Activated CD8-positive, alpha-beta memory T cell treated with anti-CD3 and anti-CD28 coated beads for 36 hours (primary cell): ENCODE measurements at regions not wholly inside any gene's neighbourhood (a gene's known extent, or its start where the extent isn't known, plus 50 kb on each side); places are given as distances from the start of the nearest gene placed in this dataset.

Experiments
- CTCF ChIA-PET: fragments of 350-600 bp; sonication (Branson Sonifier 250); formaldehyde crosslinking; loops from one replicate; lab custom pipeline; 2021; ENCODE audit warnings: antibody characterized with exemption; lab: Charles Lee
- POLR2A ChIA-PET: fragments of 350-600 bp; sonication (Branson Sonifier 250); formaldehyde crosslinking; loops from one replicate; lab custom pipeline; 2021; ENCODE audit warnings: antibody characterized with exemption; lab: Charles Lee

GRCh38 chr2:126771501-126772195 lies 115.7 kb downstream of the GYPC start:
- POLR2A ChIA-PET: no interaction called here
- CTCF ChIA-PET: no interaction called here

- POLR2A ChIA-PET: no interaction called here
- CTCF ChIA-PET: interaction anchor here (3.6 kb wide), 1 partner anchor 246 kb away, joined by 11 read pairs; no protein-coding TSS in a partner anchor
Measured at GRCh38 chr2:126774290-126774689, 118.3 kb downstream of the GYPC start.

GRCh38 chr2:126774761-126775160 lies 118.8 kb downstream of the GYPC start:
- CTCF ChIA-PET: interaction anchor here (3.6 kb wide), 1 partner anchor 247 kb away, joined by 11 read pairs; no protein-coding TSS in a partner anchor
- POLR2A ChIA-PET: no interaction called here

GRCh38 chr2:126775300-126775985 lies 119.5 kb downstream of the GYPC start:
- ChIA-PET POLR2A (no interaction called here), CTCF (interaction anchor here (3.6 kb wide), 1 partner anchor 247 kb away, joined by 11 read pairs; no protein-coding TSS in a partner anchor)

GRCh38 chr2:126776255-126776654 lies 120.3 kb downstream of the GYPC start:
- ChIA-PET CTCF (interaction anchor here (1.0 to 3.4 kb wide), 4 partner anchors 11 to 248 kb away, joined by 3 to 24 read pairs (median 3); no protein-coding TSS in a partner anchor), POLR2A (interaction anchor here (1.0 kb wide), 1 partner anchor 248 kb away, joined by 4 read pairs; no protein-coding TSS in a partner anchor)

- ChIA-PET POLR2A (interaction anchor here (1.0 kb wide), 1 partner anchor 249 kb away, joined by 4 read pairs; no protein-coding TSS in a partner anchor), CTCF (interaction anchor here (1.0 to 3.4 kb wide), 6 partner anchors 11 to 249 kb away, joined by 3 to 24 read pairs (median 3); no protein-coding TSS in a partner anchor)
Measured at GRCh38 chr2:126776692-126777619, 121.0 kb downstream of the GYPC start.

- ChIA-PET POLR2A (no interaction called here), CTCF (interaction anchor here (0.6 to 3.4 kb wide), 6 partner anchors 16 to 1544 kb away, joined by 3 to 24 read pairs (median 3); no protein-coding TSS in a partner anchor)
Measured at GRCh38 chr2:126777620-126777978, 121.1 kb upstream of the TEX51 start.

- CTCF ChIA-PET: interaction anchor here (0.7 to 3.4 kb wide), 2 partner anchors 193 to 251 kb away, joined by 3 to 24 read pairs; no protein-coding TSS in a partner anchor
- POLR2A ChIA-PET: no interaction called here
Measured at GRCh38 chr2:126778561-126779501, 119.9 kb upstream of the TEX51 start.

GRCh38 chr2:126781206-126781605 lies 117.5 kb upstream of the TEX51 start:
- POLR2A ChIA-PET: no interaction called here
- CTCF ChIA-PET: no interaction called here

GRCh38 chr2:126781806-126782205 lies 116.9 kb upstream of the TEX51 start:
- POLR2A ChIA-PET: no interaction called here
- CTCF ChIA-PET: no interaction called here

- ChIA-PET POLR2A (no interaction called here), CTCF (no interaction called here)
Measured at GRCh38 chr2:126782648-126783047, 116.0 kb upstream of the TEX51 start.

- CTCF ChIA-PET: no interaction called here
- POLR2A ChIA-PET: no interaction called here
Measured at GRCh38 chr2:126783341-126783740, 115.3 kb upstream of the TEX51 start.

- POLR2A ChIA-PET: no interaction called here
- CTCF ChIA-PET: no interaction called here
Measured at GRCh38 chr2:126784045-126784444, 114.6 kb upstream of the TEX51 start.

- POLR2A ChIA-PET: no interaction called here
- CTCF ChIA-PET: no interaction called here
Measured at GRCh38 chr2:126784621-126785020, 114.1 kb upstream of the TEX51 start.

- CTCF ChIA-PET: no interaction called here
- POLR2A ChIA-PET: no interaction called here
Measured at GRCh38 chr2:126785236-126785635, 113.5 kb upstream of the TEX51 start.

GRCh38 chr2:126785862-126786261 lies 112.8 kb upstream of the TEX51 start:
- POLR2A ChIA-PET: no interaction called here
- CTCF ChIA-PET: no interaction called here

GRCh38 chr2:126786765-126787164 lies 111.9 kb upstream of the TEX51 start:
- ChIA-PET CTCF (no interaction called here), POLR2A (no interaction called here)

GRCh38 chr2:126787289-126787688 lies 111.4 kb upstream of the TEX51 start:
- CTCF ChIA-PET: no interaction called here
- POLR2A ChIA-PET: no interaction called here
